ENCODE measurements at regions not wholly inside any gene's neighbourhood (a gene's known extent, or its start where the extent isn't known, plus 50 kb on each side); places are given as distances from the start of the nearest gene placed in this dataset.

- Histone ChIP-seq H3K4me2 (no peak overlapping the region), H3K4me3 (no peak overlapping the region), H2AFZ (replicated peaks) (no peak overlapping the region), H3K4me1 (no peaks in the 10 kb centered on the region), H4K20me1 (ENCODE audit: low read depth) (no peaks in the 10 kb centered on the region), H3K27me3 (no peaks in the 10 kb centered on the region), H3K9ac (no peak overlapping the region), H3F3A (ENCODE audit: low read depth) (no peaks in the 10 kb centered on the region), H3K9me3 (ENCODE audit: low read depth) (no peaks in the 10 kb centered on the region), H3K27ac (no peak overlapping the region), H3K79me2 (ENCODE audit: low read depth) (no peaks in the 10 kb centered on the region), H3K36me3 (no peaks in the 10 kb centered on the region)
- Mint-ChIP-seq H3K27me3 (ENCODE audit: insufficient read depth, low read depth) (no peaks in the 10 kb centered on the region), H3K4me1 (peaks cover 6% of the 10 kb centered on the region), H3K4me3 (no peak overlapping the region), H3K27ac (no peak overlapping the region), H3K36me3 (no peaks in the 10 kb centered on the region), H3K9me3 (no peaks in the 10 kb centered on the region)
- TF ChIP-seq CTCF (IDR thresholded peaks at IDR 0.05) (no peak), EZH2phosphoT487 (IDR thresholded peaks at IDR 0.05) (no peak), EZH2 (IDR thresholded peaks at IDR 0.05) (no peak)
- no peak for DNase-seq (ENCODE audit: low spot score)
Observed at GRCh38 chr4:163595580-163595979, 101.1 kb downstream of the TMA16 start.

- DNase-seq (ENCODE audit: low spot score): no peak
- no peak for TF ChIP-seq EZH2phosphoT487 (IDR thresholded peaks at IDR 0.05)
- no peak for TF ChIP-seq CTCF (IDR thresholded peaks at IDR 0.05)
- no peak for TF ChIP-seq EZH2 (IDR thresholded peaks at IDR 0.05)
Observed at GRCh38 chr4:163598028-163598427, 103.5 kb downstream of the TMA16 start.

DNA sequence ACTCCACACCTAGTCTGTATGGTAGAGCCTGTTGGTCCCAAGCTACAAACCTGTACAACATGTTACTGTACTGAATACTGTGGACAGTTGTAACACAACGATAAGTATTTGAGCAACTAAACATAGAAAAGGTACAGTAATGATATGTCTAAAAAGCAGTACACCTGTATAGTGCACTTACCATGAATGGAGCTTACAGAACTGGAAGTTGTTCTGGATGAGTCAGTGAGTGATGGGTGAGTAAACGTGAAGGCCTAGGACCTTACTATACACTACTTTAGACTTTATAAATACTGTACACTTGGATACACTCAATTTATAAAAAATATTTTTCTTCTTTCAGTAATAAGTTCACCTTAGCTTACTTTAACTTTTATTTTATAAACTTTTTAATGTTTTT is 104.0 kb downstream of the TMA16 start:
- Histone ChIP-seq H3K27ac (no peak overlapping the region), H3K4me3 (no peak overlapping the region), H4K20me1 (ENCODE audit: low read depth) (no peaks in the 10 kb centered on the region), H3K4me1 (no peaks in the 10 kb centered on the region), H2AFZ (replicated peaks) (no peak overlapping the region), H3K4me2 (no peak overlapping the region), H3F3A (ENCODE audit: low read depth) (no peaks in the 10 kb centered on the region), H3K36me3 (no peaks in the 10 kb centered on the region), H3K9me3 (ENCODE audit: low read depth) (no peaks in the 10 kb centered on the region), H3K79me2 (ENCODE audit: low read depth) (no peaks in the 10 kb centered on the region), H3K9ac (no peak overlapping the region), H3K27me3 (no peaks in the 10 kb centered on the region)
- Mint-ChIP-seq H3K4me1 (no peaks in the 10 kb centered on the region), H3K27ac (no peak overlapping the region), H3K9me3 (no peaks in the 10 kb centered on the region), H3K4me3 (no peak overlapping the region), H3K27me3 (ENCODE audit: insufficient read depth, low read depth) (no peaks in the 10 kb centered on the region), H3K36me3 (no peaks in the 10 kb centered on the region)
- no peak for TF ChIP-seq EZH2phosphoT487 (IDR thresholded peaks at IDR 0.05)
- no peak for TF ChIP-seq CTCF (IDR thresholded peaks at IDR 0.05)
- no peak for TF ChIP-seq EZH2 (IDR thresholded peaks at IDR 0.05)
- no peak for DNase-seq (ENCODE audit: low spot score)

More at GRCh38 chr4:163598028-163598427, 103.5 kb downstream of the TMA16 start:
- Mint-ChIP-seq H3K36me3 (no peaks in the 10 kb centered on the region), H3K4me1 (no peaks in the 10 kb centered on the region), H3K27me3 (ENCODE audit: insufficient read depth, low read depth) (no peaks in the 10 kb centered on the region), H3K9me3 (no peaks in the 10 kb centered on the region), H3K27ac (no peak overlapping the region), H3K4me3 (no peak overlapping the region)
- Histone ChIP-seq H3K79me2 (ENCODE audit: low read depth) (no peaks in the 10 kb centered on the region), H3K4me3 (no peak overlapping the region), H3K9ac (no peak overlapping the region), H3K27me3 (no peaks in the 10 kb centered on the region), H3K9me3 (ENCODE audit: low read depth) (no peaks in the 10 kb centered on the region), H3F3A (ENCODE audit: low read depth) (no peaks in the 10 kb centered on the region), H3K4me2 (no peak overlapping the region), H3K27ac (no peak overlapping the region), H3K36me3 (no peaks in the 10 kb centered on the region), H4K20me1 (ENCODE audit: low read depth) (no peaks in the 10 kb centered on the region), H2AFZ (replicated peaks) (no peak overlapping the region), H3K4me1 (no peaks in the 10 kb centered on the region)
